Muscle layer of duodenum (tissue), 2 donors: ENCODE measurements at regions not wholly inside any gene's neighbourhood (a gene's known extent, or its start where the extent isn't known, plus 50 kb on each side); places are given as distances from the start of the nearest gene placed in this dataset.

ENCODE experiments used
- H3K27ac ChIP-seq: one replicate; pipeline ENCODE4 v1.7.0; 2013; ENCODE audit warnings: mild to moderate bottlenecking, low read length
- H3K27me3 ChIP-seq: one replicate; pipeline ENCODE4 v1.7.0; 2013; ENCODE audit warnings: low read depth, mild to moderate bottlenecking, control low read depth, low read length
- H3K36me3 ChIP-seq, 2 donors: one replicate each; pipeline ENCODE4 v1.7.0; 2013; ENCODE audit warnings: low read length in 2 of 2, control low read depth in 1 of 2, mild to moderate bottlenecking in 1 of 2; ENCODE audit not compliant: insufficient read depth in 2 of 2, control insufficient read depth in 1 of 2
- H3K4me1 ChIP-seq, 2 donors: one replicate each; pipeline ENCODE4 v1.7.0; 2013; ENCODE audit warnings: low read length in 2 of 2, mild to moderate bottlenecking in 2 of 2, control low read depth in 1 of 2, moderate library complexity in 1 of 2; ENCODE audit not compliant: insufficient read depth in 2 of 2, control insufficient read depth in 1 of 2
- H3K4me3 ChIP-seq, 2 donors: one replicate each; pipeline ENCODE4 v1.7.0; 2013; ENCODE audit warnings: low read length in 2 of 2, low read depth in 1 of 2, mild to moderate bottlenecking in 1 of 2
- H3K9me3 ChIP-seq, 2 donors: one replicate each; pipeline ENCODE4 v1.7.0; 2013; ENCODE audit warnings: low read length in 2 of 2, control low read depth in 1 of 2, mild to moderate bottlenecking in 1 of 2; ENCODE audit not compliant: control insufficient read depth in 1 of 2
- donor health status: healthy.

DNA sequence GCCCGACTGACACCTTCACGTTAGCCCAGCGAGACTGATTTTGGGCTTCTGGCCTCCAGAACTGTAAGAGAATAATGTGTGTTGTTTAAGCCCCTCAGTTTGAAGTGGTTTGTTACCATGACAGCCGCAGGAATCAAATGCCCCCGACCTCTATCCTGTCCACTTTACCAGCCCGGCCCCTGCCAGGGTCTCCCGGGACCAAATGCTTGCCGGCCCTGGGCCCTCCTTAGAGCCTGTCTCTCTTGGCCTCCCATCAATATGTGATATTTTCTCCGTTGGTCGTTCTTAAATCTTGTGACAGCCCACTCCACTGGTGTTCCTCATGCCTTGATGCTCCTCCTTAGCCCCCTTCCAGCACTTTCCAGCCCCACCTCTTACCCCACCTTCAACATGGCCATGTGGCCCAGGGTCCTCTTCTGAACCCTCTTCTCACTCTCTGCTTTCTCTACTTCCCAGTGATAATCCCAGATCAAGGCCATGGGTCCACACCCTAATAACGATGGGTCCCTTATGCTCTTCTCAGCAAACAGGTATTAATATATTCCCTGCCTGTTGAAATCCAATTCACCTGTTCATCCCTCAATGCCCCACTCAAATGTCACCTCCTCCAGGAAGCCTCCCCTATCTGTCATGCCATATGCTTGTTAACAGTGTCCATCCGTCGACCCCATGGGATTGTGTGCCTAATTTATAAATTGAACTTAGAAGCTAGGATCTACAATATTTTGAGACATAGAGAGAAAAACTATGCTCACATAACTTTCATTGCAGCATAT, 192.8 kb downstream of the ZFP36L2 start:
- no peak overlapping the region for H3K4me3 ChIP-seq
- H3K27ac ChIP-seq: peak overlapping the region; percentile 85
- no peaks in the 10 kb centered on the region for H3K27me3 ChIP-seq
- H3K36me3 ChIP-seq: no peaks in the 10 kb centered on the region
- no peaks in the 10 kb centered on the region for H3K9me3 ChIP-seq
- peaks cover 11% of the 10 kb centered on the region in 2 donors for H3K4me1 ChIP-seq

DNA sequence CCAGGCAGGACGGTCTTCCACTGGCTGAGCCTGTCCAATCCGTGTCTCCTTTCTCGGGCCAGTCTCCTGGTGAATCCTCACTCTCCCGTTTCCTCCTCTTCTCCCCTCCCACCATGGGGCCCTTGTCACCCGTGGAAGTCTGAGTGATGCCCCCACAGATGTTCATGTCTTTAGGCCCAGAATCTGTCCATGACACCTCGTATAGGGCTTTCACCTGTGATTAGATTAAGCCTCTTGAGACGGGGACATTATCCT, 193.5 kb downstream of the ZFP36L2 start:
- Histone ChIP-seq H3K4me1 (peaks cover 7 to 11% of the 10 kb centered on the region in 2 donors), H3K27me3 (no peaks in the 10 kb centered on the region), H3K9me3 (no peaks in the 10 kb centered on the region), H3K36me3 (no peaks in the 10 kb centered on the region), H3K4me3 (no peak overlapping the region), H3K27ac (peak overlapping the region; percentile 85)

GRCh38 chr2:43032213-43033015, 194.0 kb downstream of the ZFP36L2 start:
- peak overlapping the region; percentile 85 for H3K27ac ChIP-seq

GRCh38 chr2:43031471-43032212, 194.8 kb downstream of the ZFP36L2 start:
- Histone ChIP-seq H3K9me3 (no peaks in the 10 kb centered on the region), H3K27me3 (no peaks in the 10 kb centered on the region), H3K4me3 (no peak overlapping the region), H3K4me1 (peaks cover 11 to 16% of the 10 kb centered on the region in 2 donors), H3K36me3 (no peaks in the 10 kb centered on the region), H3K27ac (peak overlapping the region; percentile 85)

More at GRCh38 chr2:43032213-43033015, 194.0 kb downstream of the ZFP36L2 start:
- H3K36me3 ChIP-seq: no peaks in the 10 kb centered on the region
- H3K4me3 ChIP-seq: no peak overlapping the region
- no peaks in the 10 kb centered on the region for H3K9me3 ChIP-seq
- H3K27me3 ChIP-seq: no peaks in the 10 kb centered on the region
- H3K4me1 ChIP-seq: peaks cover 9 to 11% of the 10 kb centered on the region in 2 donors

GRCh38 chr2:43030551-43031307, 195.7 kb downstream of the ZFP36L2 start:
- Histone ChIP-seq H3K27me3 (no peaks in the 10 kb centered on the region), H3K4me3 (no peak overlapping the region), H3K9me3 (no peaks in the 10 kb centered on the region), H3K36me3 (no peaks in the 10 kb centered on the region), H3K27ac (no peak overlapping the region), H3K4me1 (peaks cover 11 to 16% of the 10 kb centered on the region in 2 donors)

DNA sequence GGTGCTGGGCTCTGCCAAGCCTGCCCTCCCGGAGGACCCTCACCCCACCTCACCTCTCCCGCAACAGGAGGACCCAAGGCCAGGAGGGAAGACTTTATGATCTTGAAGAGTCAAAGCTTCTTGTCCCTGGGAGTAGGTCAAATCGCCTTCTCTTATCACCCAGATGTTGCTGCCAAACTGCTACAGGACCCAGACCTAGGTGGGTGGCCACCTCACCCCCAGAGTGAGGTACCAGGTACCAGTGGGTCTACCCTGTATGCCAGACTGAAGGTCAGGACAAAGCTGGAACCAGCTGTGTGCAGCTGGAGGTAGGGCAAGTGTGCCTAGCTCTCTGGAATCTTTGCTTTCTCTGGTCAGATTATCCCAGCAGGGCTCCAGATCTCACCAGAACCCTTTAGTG, 197.2 kb downstream of the ZFP36L2 start:
- H3K4me3 ChIP-seq: no peak overlapping the region
- H3K4me1 ChIP-seq: peaks cover 11 to 28% of the 10 kb centered on the region in 2 donors
- H3K27me3 ChIP-seq: no peaks in the 10 kb centered on the region
- no peaks in the 10 kb centered on the region for H3K36me3 ChIP-seq
- H3K9me3 ChIP-seq: no peaks in the 10 kb centered on the region
- no peak overlapping the region for H3K27ac ChIP-seq

GRCh38 chr2:43028188-43028587, 198.2 kb downstream of the ZFP36L2 start:
- Histone ChIP-seq H3K27me3 (no peaks in the 10 kb centered on the region), H3K9me3 (no peaks in the 10 kb centered on the region), H3K4me3 (no peak overlapping the region), H3K4me1 (peaks cover 10 to 30% of the 10 kb centered on the region in 2 donors), H3K36me3 (no peaks in the 10 kb centered on the region), H3K27ac (no peak overlapping the region)

GRCh38 chr2:43027097-43027873, 199.1 kb downstream of the ZFP36L2 start:
- Histone ChIP-seq H3K27ac (no peak overlapping the region), H3K4me1 (peaks cover 4 to 28% of the 10 kb centered on the region in 2 donors), H3K9me3 (peaks cover 0 to under 1% of the 10 kb centered on the region in 2 donors), H3K36me3 (no peaks in the 10 kb centered on the region), H3K27me3 (no peaks in the 10 kb centered on the region), H3K4me3 (no peak overlapping the region)

GRCh38 chr2:43026426-43027096, 199.8 kb downstream of the ZFP36L2 start:
- Histone ChIP-seq H3K36me3 (no peaks in the 10 kb centered on the region), H3K27ac (no peak overlapping the region), H3K9me3 (peaks cover 0 to 6% of the 10 kb centered on the region in 2 donors), H3K27me3 (no peaks in the 10 kb centered on the region), H3K4me1 (peaks cover 0 to 22% of the 10 kb centered on the region in 2 donors), H3K4me3 (no peak overlapping the region)

- H3K9me3 ChIP-seq: peaks cover 0 to 6% of the 10 kb centered on the region in 2 donors
- H3K36me3 ChIP-seq: no peaks in the 10 kb centered on the region
- no peak overlapping the region for H3K4me3 ChIP-seq
- H3K27me3 ChIP-seq: no peaks in the 10 kb centered on the region
- peaks cover 0 to 22% of the 10 kb centered on the region in 2 donors for H3K4me1 ChIP-seq
- no peak overlapping the region for H3K27ac ChIP-seq
Measured at GRCh38 chr2:43025709-43026295, 200.6 kb downstream of the ZFP36L2 start.
